ENCODE measurements at regions not wholly inside any gene's neighbourhood (a gene's known extent, or its start where the extent isn't known, plus 50 kb on each side); places are given as distances from the start of the nearest gene placed in this dataset.

DNA sequence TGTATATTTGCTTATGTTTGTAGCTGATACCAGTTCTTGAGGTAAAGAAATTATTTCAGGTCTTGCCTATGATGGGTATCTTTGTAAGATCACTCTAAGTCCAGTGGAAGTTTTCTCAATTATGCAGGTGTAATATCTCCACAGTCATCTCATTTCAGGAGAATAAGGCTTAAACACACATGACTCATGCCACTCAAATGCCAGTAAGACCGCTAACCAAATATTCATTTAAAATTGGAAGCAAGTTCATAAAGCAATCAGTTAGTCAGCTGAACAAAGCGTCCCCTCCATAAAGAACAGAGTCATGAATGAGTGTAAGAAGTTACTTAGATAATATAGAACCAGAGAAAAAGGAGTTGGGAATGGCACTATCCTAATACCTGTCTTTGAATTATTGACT, 248.7 kb downstream of the LURAP1L start:
- no peaks in the 10 kb centered on the region for H3K36me3 ChIP-seq (replicated peaks in 1 of 2; ENCODE audit: control insufficient read depth in 1 of 2, insufficient read depth in 2 of 2, low read length in 1 of 2)
- H3K27me3 ChIP-seq (ENCODE audit: insufficient read depth): no peaks in the 10 kb centered on the region
- DNase-seq: no peak
- TF ChIP-seq, protein P1, sequence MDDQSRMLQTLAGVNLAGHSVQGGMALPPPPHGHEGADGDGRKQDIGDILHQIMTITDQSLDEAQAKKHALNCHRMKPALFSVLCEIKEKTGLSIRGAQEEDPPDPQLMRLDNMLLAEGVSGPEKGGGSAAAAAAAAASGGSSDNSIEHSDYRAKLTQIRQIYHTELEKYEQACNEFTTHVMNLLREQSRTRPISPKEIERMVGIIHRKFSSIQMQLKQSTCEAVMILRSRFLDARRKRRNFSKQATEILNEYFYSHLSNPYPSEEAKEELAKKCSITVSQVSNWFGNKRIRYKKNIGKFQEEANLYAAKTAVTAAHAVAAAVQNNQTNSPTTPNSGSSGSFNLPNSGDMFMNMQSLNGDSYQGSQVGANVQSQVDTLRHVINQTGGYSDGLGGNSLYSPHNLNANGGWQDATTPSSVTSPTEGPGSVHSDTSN (IDR thresholded peaks at IDR 0.05): no peak
- TF ChIP-seq GABPA (IDR thresholded peaks at IDR 0.05; ENCODE audit: low read depth) (no peak), EP300 (IDR thresholded peaks at IDR 0.05; ENCODE audit: borderline replicate concordance in 1 of 2, low read depth in 1 of 2, low read length in 1 of 2) (no peak), GATA2 (CRISPR knock-in tag; IDR thresholded peaks at IDR 0.05) (no peak), FOXJ3 (CRISPR knock-in tag; IDR thresholded peaks at IDR 0.05) (no peak), RCOR1 (IDR thresholded peaks at IDR 0.05; ENCODE audit: low read length) (no peak), CHD2 (IDR thresholded peaks at IDR 0.05; ENCODE audit: low read length, partially characterized antibody) (no peak), TAF1 (IDR thresholded peaks at IDR 0.05; ENCODE audit: borderline replicate concordance, low read depth, low read length) (no peak), JUND (IDR thresholded peaks at IDR 0.05) (no peak), RXRA (IDR thresholded peaks at IDR 0.05; ENCODE audit: borderline replicate concordance, low read depth) (no peak), RFX5 (IDR thresholded peaks at IDR 0.05; ENCODE audit: low read length) (no peak), EZH2phosphoT487 (IDR thresholded peaks at IDR 0.05; ENCODE audit: borderline replicate concordance, low read depth) (no peak), MXI1 (IDR thresholded peaks at IDR 0.05; ENCODE audit: low read depth, low read length) (no peak)
- TF ChIP-seq, protein P2, sequence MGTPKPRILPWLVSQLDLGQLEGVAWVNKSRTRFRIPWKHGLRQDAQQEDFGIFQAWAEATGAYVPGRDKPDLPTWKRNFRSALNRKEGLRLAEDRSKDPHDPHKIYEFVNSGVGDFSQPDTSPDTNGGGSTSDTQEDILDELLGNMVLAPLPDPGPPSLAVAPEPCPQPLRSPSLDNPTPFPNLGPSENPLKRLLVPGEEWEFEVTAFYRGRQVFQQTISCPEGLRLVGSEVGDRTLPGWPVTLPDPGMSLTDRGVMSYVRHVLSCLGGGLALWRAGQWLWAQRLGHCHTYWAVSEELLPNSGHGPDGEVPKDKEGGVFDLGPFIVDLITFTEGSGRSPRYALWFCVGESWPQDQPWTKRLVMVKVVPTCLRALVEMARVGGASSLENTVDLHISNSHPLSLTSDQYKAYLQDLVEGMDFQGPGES (IDR thresholded peaks at IDR 0.05; ENCODE audit: low read depth, low read length): no peak
- TF ChIP-seq, protein P3, sequence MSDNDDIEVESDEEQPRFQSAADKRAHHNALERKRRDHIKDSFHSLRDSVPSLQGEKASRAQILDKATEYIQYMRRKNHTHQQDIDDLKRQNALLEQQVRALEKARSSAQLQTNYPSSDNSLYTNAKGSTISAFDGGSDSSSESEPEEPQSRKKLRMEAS (IDR thresholded peaks at IDR 0.05; ENCODE audit: low read depth): no peak
- no peak overlapping the region for H3K9ac ChIP-seq
- WGBS (ENCODE audit: low lambda C conversion rate): 47% methylated on average over 2 of the region's 2 CpGs
- no peaks in the 10 kb centered on the region for H3F3A ChIP-seq (replicated peaks; ENCODE audit: insufficient read depth)
- ChIA-PET POLR2A (no interaction called here), CTCF (no interaction called here)
- no peaks in the 10 kb centered on the region for H4K20me1 ChIP-seq (ENCODE audit: insufficient read depth)
- H3K79me2 ChIP-seq (ENCODE audit: insufficient read depth): no peaks in the 10 kb centered on the region
- no peak overlapping the region for H3K27ac ChIP-seq (ENCODE audit: low read depth in 2 of 2, low read length in 1 of 2)
- no peak overlapping the region for H3K4me3 ChIP-seq (ENCODE audit: low read depth in 2 of 2, low read length in 1 of 2)
- H3K9me2 ChIP-seq: no peaks in the 10 kb centered on the region
- H3K4me2 ChIP-seq: no peak overlapping the region
- no peaks in the 10 kb centered on the region for H3K4me1 ChIP-seq (ENCODE audit: control insufficient read depth in 1 of 2, insufficient read depth in 2 of 2, low read depth in 1 of 2, low read length in 1 of 2)
- H2AFZ ChIP-seq (ENCODE audit: low read depth): no peak overlapping the region
- H3K9me3 ChIP-seq: no peaks in the 10 kb centered on the region

DNA sequence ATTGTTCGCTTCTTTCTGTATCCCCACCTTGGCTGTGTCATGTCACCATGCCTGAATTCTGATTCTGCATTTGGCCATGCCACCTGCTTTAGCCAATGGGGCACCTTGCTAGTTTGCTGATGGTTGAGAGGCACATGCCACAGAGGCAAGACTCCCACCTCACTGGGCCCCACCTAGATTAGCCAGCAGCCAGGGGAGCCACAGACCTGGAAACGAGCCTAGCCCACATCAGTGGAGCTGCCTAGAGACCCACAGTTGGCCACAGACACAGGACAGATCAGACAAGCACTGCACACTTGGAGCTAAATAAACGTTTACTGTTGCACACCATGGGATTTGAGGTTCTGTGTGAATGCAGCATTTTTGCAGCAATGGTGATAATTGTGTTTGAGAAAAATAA, 252.1 kb downstream of the LURAP1L start:
- Histone ChIP-seq H3K4me3 (ENCODE audit: low read depth in 2 of 2, low read length in 1 of 2) (no peak overlapping the region), H3F3A (replicated peaks; ENCODE audit: insufficient read depth) (no peaks in the 10 kb centered on the region), H3K36me3 (replicated peaks in 1 of 2; ENCODE audit: control insufficient read depth in 1 of 2, insufficient read depth in 2 of 2, low read length in 1 of 2) (no peaks in the 10 kb centered on the region), H3K9me3 (no peaks in the 10 kb centered on the region), H3K27me3 (ENCODE audit: insufficient read depth) (no peaks in the 10 kb centered on the region), H4K20me1 (ENCODE audit: insufficient read depth) (no peaks in the 10 kb centered on the region), H3K9me2 (no peaks in the 10 kb centered on the region), H3K4me2 (no peak overlapping the region), H3K9ac (no peak overlapping the region), H2AFZ (ENCODE audit: low read depth) (no peak overlapping the region), H3K79me2 (ENCODE audit: insufficient read depth) (no peaks in the 10 kb centered on the region), H3K4me1 (ENCODE audit: control insufficient read depth in 1 of 2, insufficient read depth in 2 of 2, low read depth in 1 of 2, low read length in 1 of 2) (no peaks in the 10 kb centered on the region), H3K27ac (ENCODE audit: low read depth in 2 of 2, low read length in 1 of 2) (no peak overlapping the region)
- no peak for DNase-seq
- ChIA-PET CTCF (no interaction called here), POLR2A (no interaction called here)
- TF ChIP-seq, protein P4, sequence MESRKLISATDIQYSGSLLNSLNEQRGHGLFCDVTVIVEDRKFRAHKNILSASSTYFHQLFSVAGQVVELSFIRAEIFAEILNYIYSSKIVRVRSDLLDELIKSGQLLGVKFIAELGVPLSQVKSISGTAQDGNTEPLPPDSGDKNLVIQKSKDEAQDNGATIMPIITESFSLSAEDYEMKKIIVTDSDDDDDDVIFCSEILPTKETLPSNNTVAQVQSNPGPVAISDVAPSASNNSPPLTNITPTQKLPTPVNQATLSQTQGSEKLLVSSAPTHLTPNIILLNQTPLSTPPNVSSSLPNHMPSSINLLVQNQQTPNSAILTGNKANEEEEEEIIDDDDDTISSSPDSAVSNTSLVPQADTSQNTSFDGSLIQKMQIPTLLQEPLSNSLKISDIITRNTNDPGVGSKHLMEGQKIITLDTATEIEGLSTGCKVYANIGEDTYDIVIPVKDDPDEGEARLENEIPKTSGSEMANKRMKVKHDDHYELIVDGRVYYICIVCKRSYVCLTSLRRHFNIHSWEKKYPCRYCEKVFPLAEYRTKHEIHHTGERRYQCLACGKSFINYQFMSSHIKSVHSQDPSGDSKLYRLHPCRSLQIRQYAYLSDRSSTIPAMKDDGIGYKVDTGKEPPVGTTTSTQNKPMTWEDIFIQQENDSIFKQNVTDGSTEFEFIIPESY (IDR thresholded peaks at IDR 0.05; ENCODE audit: borderline replicate concordance, low read depth): no peak
- TF ChIP-seq MXI1 (IDR thresholded peaks at IDR 0.05; ENCODE audit: low read depth, low read length) (no peak), GABPA (IDR thresholded peaks at IDR 0.05; ENCODE audit: low read depth) (no peak)
- TF ChIP-seq, protein P5, sequence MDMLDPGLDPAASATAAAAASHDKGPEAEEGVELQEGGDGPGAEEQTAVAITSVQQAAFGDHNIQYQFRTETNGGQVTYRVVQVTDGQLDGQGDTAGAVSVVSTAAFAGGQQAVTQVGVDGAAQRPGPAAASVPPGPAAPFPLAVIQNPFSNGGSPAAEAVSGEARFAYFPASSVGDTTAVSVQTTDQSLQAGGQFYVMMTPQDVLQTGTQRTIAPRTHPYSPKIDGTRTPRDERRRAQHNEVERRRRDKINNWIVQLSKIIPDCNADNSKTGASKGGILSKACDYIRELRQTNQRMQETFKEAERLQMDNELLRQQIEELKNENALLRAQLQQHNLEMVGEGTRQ (IDR thresholded peaks at IDR 0.05; ENCODE audit: borderline replicate concordance, low read depth, low read length): no peak
- 55% methylated on average over 3 of the region's 3 CpGs for WGBS (ENCODE audit: low lambda C conversion rate)
